CD4-positive, alpha-beta T cell treated with Interleukin-6 at 100 ng/mL for 8 hours (primary cell): ENCODE measurements at regions not wholly inside any gene's neighbourhood (a gene's known extent, or its start where the extent isn't known, plus 50 kb on each side); places are given as distances from the start of the nearest gene placed in this dataset.
"Not testable (repeated sequence)": the region's sequence is repeated elsewhere in the genome, so short reads cannot be mapped to it uniquely, and the experiment has no call there.

Experiments
- DNase-seq: peaks from one replicate; pipeline ENCODE4 v3.0.0-alpha.2; 2020; ENCODE audit warnings: mixed read lengths, low spot score

- DNase-seq = not testable (repeated sequence)
Observed at GRCh38 chr7:73244782-73245311, 63.8 kb downstream of the NSUN5 start.

GRCh38 chr7:73234994-73235717, 73.5 kb downstream of the NSUN5 start:
- DNase-seq = not testable (repeated sequence)

- not testable (repeated sequence) for DNase-seq
Observed at GRCh38 chr7:73225745-73226144, 82.9 kb downstream of the NSUN5 start.

GRCh38 chr7:73221724-73222123, 86.9 kb downstream of the NSUN5 start:
- not testable (repeated sequence) for DNase-seq

GRCh38 chr7:73220766-73221370, 87.8 kb downstream of the NSUN5 start:
- not testable (repeated sequence) for DNase-seq

GRCh38 chr7:73220357-73220756, 88.3 kb downstream of the NSUN5 start:
- DNase-seq = not testable (repeated sequence)

GRCh38 chr7:73218802-73219201, 89.8 kb downstream of the NSUN5 start:
- DNase-seq = not testable (repeated sequence)

GRCh38 chr7:73216046-73216675, 92.5 kb downstream of the NSUN5 start:
- not testable (repeated sequence) for DNase-seq

- DNase-seq = not testable (repeated sequence)
Observed at GRCh38 chr7:73215232-73215631, 93.4 kb downstream of the NSUN5 start.

GRCh38 chr7:73214471-73214870, 94.2 kb downstream of the NSUN5 start:
- DNase-seq = not testable (repeated sequence)

- DNase-seq = not testable (repeated sequence)
Observed at GRCh38 chr7:73213076-73213475, 95.5 kb downstream of the NSUN5 start.

GRCh38 chr7:73205594-73205993, 103.0 kb downstream of the NSUN5 start:
- DNase-seq = not testable (repeated sequence)

GRCh38 chr7:73204898-73205297, 103.7 kb downstream of the NSUN5 start:
- not testable (repeated sequence) for DNase-seq

GRCh38 chr7:73203312-73203711, 105.3 kb downstream of the NSUN5 start:
- not testable (repeated sequence) for DNase-seq

- DNase-seq = peak; percentile 0
Observed at GRCh38 chr7:73201264-73201663, 107.4 kb downstream of the NSUN5 start.

GRCh38 chr7:73200518-73201099, 108.0 kb downstream of the NSUN5 start:
- not testable (repeated sequence) for DNase-seq

- DNase-seq = not testable (repeated sequence)
Observed at GRCh38 chr7:73193991-73194390, 108.2 kb upstream of the SPDYE9 start.

- not testable (repeated sequence) for DNase-seq
Observed at GRCh38 chr7:73190483-73191155, 104.8 kb upstream of the SPDYE9 start.

- not testable (repeated sequence) for DNase-seq
Observed at GRCh38 chr7:73188287-73188686, 102.4 kb upstream of the SPDYE9 start.

GRCh38 chr7:73186589-73187309, 100.9 kb upstream of the SPDYE9 start:
- not testable (repeated sequence) for DNase-seq

GRCh38 chr7:73176813-73177212, 91.0 kb upstream of the SPDYE9 start:
- not testable (repeated sequence) for DNase-seq
